ENCODE measurements at regions not wholly inside any gene's neighbourhood (a gene's known extent, or its start where the extent isn't known, plus 50 kb on each side); places are given as distances from the start of the nearest gene placed in this dataset.

DNA sequence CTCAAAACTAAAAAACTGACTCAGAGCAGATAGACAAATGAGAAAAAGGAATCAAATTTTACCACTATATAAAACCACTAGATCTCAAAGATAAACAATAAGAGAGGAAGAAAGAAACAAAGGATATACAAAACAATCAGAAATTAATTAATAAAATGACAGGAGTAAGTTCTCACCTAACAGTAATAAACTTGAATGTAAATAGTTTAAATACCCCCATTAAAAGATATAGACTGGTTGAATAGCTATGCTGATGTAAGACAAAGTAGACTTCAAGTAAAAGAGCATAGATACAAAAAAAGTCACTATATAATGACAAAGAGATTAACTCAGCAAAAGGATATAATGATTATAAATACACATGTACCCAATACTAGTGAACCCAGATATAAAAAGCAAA lies 72.3 kb upstream of the GNAZ start:
- TF ChIP-seq, protein P1, sequence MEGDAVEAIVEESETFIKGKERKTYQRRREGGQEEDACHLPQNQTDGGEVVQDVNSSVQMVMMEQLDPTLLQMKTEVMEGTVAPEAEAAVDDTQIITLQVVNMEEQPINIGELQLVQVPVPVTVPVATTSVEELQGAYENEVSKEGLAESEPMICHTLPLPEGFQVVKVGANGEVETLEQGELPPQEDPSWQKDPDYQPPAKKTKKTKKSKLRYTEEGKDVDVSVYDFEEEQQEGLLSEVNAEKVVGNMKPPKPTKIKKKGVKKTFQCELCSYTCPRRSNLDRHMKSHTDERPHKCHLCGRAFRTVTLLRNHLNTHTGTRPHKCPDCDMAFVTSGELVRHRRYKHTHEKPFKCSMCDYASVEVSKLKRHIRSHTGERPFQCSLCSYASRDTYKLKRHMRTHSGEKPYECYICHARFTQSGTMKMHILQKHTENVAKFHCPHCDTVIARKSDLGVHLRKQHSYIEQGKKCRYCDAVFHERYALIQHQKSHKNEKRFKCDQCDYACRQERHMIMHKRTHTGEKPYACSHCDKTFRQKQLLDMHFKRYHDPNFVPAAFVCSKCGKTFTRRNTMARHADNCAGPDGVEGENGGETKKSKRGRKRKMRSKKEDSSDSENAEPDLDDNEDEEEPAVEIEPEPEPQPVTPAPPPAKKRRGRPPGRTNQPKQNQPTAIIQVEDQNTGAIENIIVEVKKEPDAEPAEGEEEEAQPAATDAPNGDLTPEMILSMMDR (conservative IDR thresholded peaks at IDR 0.05; ENCODE audit: low read length) = no peak
- TF ChIP-seq EZH2phosphoT487 (IDR thresholded peaks at IDR 0.05; ENCODE audit: borderline replicate concordance) = no peak
